H1 (cell line): ENCODE measurements at regions not wholly inside any gene's neighbourhood (a gene's known extent, or its start where the extent isn't known, plus 50 kb on each side); places are given as distances from the start of the nearest gene placed in this dataset.

Experiments
- CTCF ChIA-PET: fragments of 300-600 bp; sonication (Branson Sonifier 250); formaldehyde crosslinking; loops from one replicate; lab custom pipeline; 2021; ENCODE audit not compliant: partially characterized antibody; lab: Charles Lee
- POLR2A ChIA-PET: fragments of 300-600 bp; sonication (Branson Sonifier 250); formaldehyde crosslinking; loops from one replicate; lab custom pipeline; 2021; ENCODE audit warnings: inconsistent platforms; ENCODE audit not compliant: partially characterized antibody; lab: Charles Lee
- DNase-seq, 2 experiments: peaks; one replicate each; pipeline versions ENCODE4 v3.0.0 to v3.0.0-alpha.2; 2010 to 2022; ENCODE audit warnings: low spot score in 2 of 2, low read depth in 1 of 2, mixed read lengths in 1 of 2
- FAIRE-seq: peaks from 2 replicates; lab custom pipeline; 2011; peaks lifted over from hg19 to GRCh38; lab: Jason Lieb, UNC
- H2AFZ ChIP-seq: 2 replicates; pipeline ENCODE4 v1.8.1; 2012; ENCODE audit warnings: low read length, inconsistent platforms
- H2AK5ac ChIP-seq: 2 replicates; pipeline ENCODE4 v1.6.1; 2013; ENCODE audit warnings: low read depth, low read length
- H2BK120ac ChIP-seq: replicated peaks from 2 replicates; pipeline ENCODE3; 2013; ENCODE audit warnings: low read depth, low read length, inconsistent platforms
- H2BK12ac ChIP-seq: 2 replicates; pipeline ENCODE4 v1.6.1; 2013; ENCODE audit warnings: low read depth, low read length
- H2BK15ac ChIP-seq: 2 replicates; pipeline ENCODE4 v1.6.1; 2013; ENCODE audit warnings: low read length
- H2BK20ac ChIP-seq: 2 replicates; pipeline ENCODE4 v1.6.1; 2013; ENCODE audit warnings: low read length
- H2BK5ac ChIP-seq: 2 replicates; pipeline ENCODE4 v1.6.1; 2013; ENCODE audit warnings: low read depth, low read length
- H3K14ac ChIP-seq: 2 replicates; pipeline ENCODE4 v1.6.1; 2013; ENCODE audit warnings: inconsistent platforms; ENCODE audit not compliant: insufficient read length
- H3K18ac ChIP-seq: 2 replicates; pipeline ENCODE4 v1.6.1; 2013; ENCODE audit warnings: low read length; ENCODE audit errors: extremely low read depth
- H3K23ac ChIP-seq: 2 replicates; pipeline ENCODE4 v1.6.1; 2013; ENCODE audit warnings: inconsistent platforms; ENCODE audit not compliant: insufficient read length
- H3K23me2 ChIP-seq: 2 replicates; pipeline ENCODE4 v1.6.1; 2013; ENCODE audit warnings: low read depth, low read length
- H3K27ac ChIP-seq: 2 replicates; pipeline ENCODE4 v1.6.1; 2011; ENCODE audit warnings: low read depth, low read length, inconsistent platforms
- H3K27me3 ChIP-seq, 4 experiments: replicated peaks in 1 of 4; 1 replicate in 1 of 4; 2 replicates in 3 of 4; pipeline versions ENCODE4 v1.6.1 to v1.8.1; 2011 to 2013; ENCODE audit warnings: low read length in 3 of 4, mild to moderate bottlenecking in 3 of 4, inconsistent platforms in 2 of 4, mixed read lengths in 2 of 4, moderate library complexity in 1 of 4; ENCODE audit not compliant: control insufficient read depth in 3 of 4, insufficient read depth in 3 of 4; ENCODE audit errors: extremely low read depth in 1 of 4
- H3K36me3 ChIP-seq, 4 experiments: 2 replicates each; pipeline versions ENCODE4 v1.6.1 to v1.8.1; 2011 to 2013; ENCODE audit warnings: mild to moderate bottlenecking in 4 of 4, low read length in 3 of 4, moderate library complexity in 2 of 4, control low read depth in 1 of 4, inconsistent platforms in 1 of 4; ENCODE audit not compliant: insufficient read depth in 4 of 4, control insufficient read depth in 2 of 4
- H3K4ac ChIP-seq: replicated peaks from 2 replicates; pipeline ENCODE3; 2013; ENCODE audit warnings: low read length, low read depth, mixed read lengths, inconsistent platforms; ENCODE audit not compliant: insufficient read length
- H3K4me1 ChIP-seq, 4 experiments: replicated peaks in 1 of 4; 1 replicate in 1 of 4; 2 replicates in 3 of 4; pipeline versions ENCODE4 v1.6.1 to v1.8.1; 2011 to 2013; ENCODE audit warnings: low read length in 3 of 4, inconsistent platforms in 2 of 4, mixed read lengths in 1 of 4; ENCODE audit not compliant: insufficient read depth in 4 of 4, control insufficient read depth in 3 of 4
- H3K4me2 ChIP-seq, 2 experiments: 2 replicates each; pipeline versions ENCODE4 v1.6.1 to v1.8.1; 2011 to 2013; ENCODE audit warnings: low read depth in 2 of 2, low read length in 2 of 2, control low read depth in 1 of 2, inconsistent platforms in 1 of 2, mild to moderate bottlenecking in 1 of 2; ENCODE audit not compliant: insufficient read depth in 1 of 2
- H3K4me3 ChIP-seq, 4 experiments: fragments of 200-600, 300-600 bp in 1 of 4; sonication (generic), shearing (Covaris generic), sonication (Bioruptor Twin) in 1 of 4; 2 replicates each; pipeline versions ENCODE4 v1.5.1 to v1.8.1; 2011 to 2016; ENCODE audit warnings: low read length in 4 of 4, low read depth in 3 of 4, control low read depth in 2 of 4, inconsistent platforms in 2 of 4, mild to moderate bottlenecking in 2 of 4, mixed read lengths in 1 of 4, moderate library complexity in 1 of 4; ENCODE audit not compliant: insufficient read depth in 2 of 4; ENCODE audit errors: extremely low read depth in 1 of 4
- H3K56ac ChIP-seq: replicated peaks from 2 replicates; pipeline ENCODE3; 2013; ENCODE audit warnings: low read depth, mild to moderate bottlenecking, mixed read lengths, low read length, inconsistent platforms; ENCODE audit not compliant: insufficient read length
- H3K79me1 ChIP-seq: 2 replicates; pipeline ENCODE4 v1.6.1; 2013; ENCODE audit warnings: low read depth, low read length, control low read depth
- H3K79me2 ChIP-seq, 2 experiments: 2 replicates each; pipeline versions ENCODE4 v1.6.1 to v1.8.1; 2012 to 2013; ENCODE audit warnings: low read length in 2 of 2, mild to moderate bottlenecking in 2 of 2, inconsistent platforms in 1 of 2; ENCODE audit not compliant: insufficient read depth in 2 of 2, control insufficient read depth in 1 of 2
- H3K9ac ChIP-seq, 4 experiments: replicated peaks in 1 of 4; 1 replicate in 1 of 4; 2 replicates in 3 of 4; pipeline versions ENCODE4 v1.6.1 to v1.8.1; 2011 to 2013; ENCODE audit warnings: low read depth in 3 of 4, low read length in 3 of 4, control low read depth in 2 of 4, mild to moderate bottlenecking in 2 of 4, moderate library complexity in 2 of 4, inconsistent platforms in 1 of 4; ENCODE audit errors: extremely low read depth in 1 of 4
- H3K9me3 ChIP-seq, 2 experiments: 2 replicates each; pipeline versions ENCODE4 v1.6.1 to v1.8.1; 2012 to 2013; ENCODE audit warnings: mild to moderate bottlenecking in 2 of 2, moderate library complexity in 2 of 2, control low read depth in 1 of 2, inconsistent platforms in 1 of 2, low read depth in 1 of 2, low read length in 1 of 2, mixed read lengths in 1 of 2; ENCODE audit not compliant: insufficient read depth in 2 of 2
- H4K20me1 ChIP-seq, 2 experiments: replicated peaks in 1 of 2; 2 replicates each; pipeline versions ENCODE3 to v1.8.1; 2011 to 2013; ENCODE audit warnings: inconsistent platforms in 2 of 2, low read length in 2 of 2, mild to moderate bottlenecking in 1 of 2; ENCODE audit not compliant: insufficient read depth in 2 of 2, control insufficient read depth in 1 of 2
- H4K5ac ChIP-seq: 2 replicates; pipeline ENCODE4 v1.6.1; 2013; ENCODE audit warnings: low read length, low read depth, mixed read lengths, inconsistent platforms; ENCODE audit not compliant: insufficient read length
- H4K8ac ChIP-seq: 2 replicates; pipeline ENCODE4 v1.8.0; 2013; ENCODE audit warnings: mild to moderate bottlenecking, moderate library complexity, low read length, inconsistent platforms; ENCODE audit not compliant: insufficient read depth; ENCODE audit errors: extremely low read depth
- H4K91ac ChIP-seq: replicated peaks from 2 replicates; pipeline ENCODE3; 2013; ENCODE audit warnings: low read length, mixed read lengths, inconsistent platforms; ENCODE audit not compliant: insufficient read length
- ASH2L ChIP-seq: fragments of 200-600, 300-600 bp; sonication (generic); IDR thresholded peaks from one replicate; pipeline ENCODE4 v1.7.1; 2017; ENCODE audit warnings: low read length
- ATF3 ChIP-seq: IDR thresholded peaks from 2 replicates; pipeline ENCODE4 v1.6.1; 2011; ENCODE audit warnings: low read depth, mild to moderate bottlenecking, low read length; ENCODE audit not compliant: insufficient read depth
- CBX5 ChIP-seq: fragments of 300-800, 300-1000 bp; sonication (generic); IDR thresholded peaks from 2 replicates; pipeline ENCODE4 v1.7.1; 2016; ENCODE audit warnings: antibody characterized with exemption, low read length, low read depth
- EGR1 ChIP-seq: IDR thresholded peaks from 2 replicates; pipeline ENCODE4 v1.6.1; 2011; ENCODE audit warnings: low read depth, low read length, borderline replicate concordance
- RFX5 ChIP-seq: IDR thresholded peaks from 2 replicates; pipeline ENCODE4 v1.6.1; 2011; ENCODE audit warnings: low read depth, low read length, improper control_type of control experiment, borderline replicate concordance
- SAP30 ChIP-seq: fragments of 300-600 bp; sonication (generic); IDR thresholded peaks from 2 replicates; pipeline ENCODE4 v1.7.1; 2012; ENCODE audit warnings: low read length, moderate library complexity, mild to moderate bottlenecking, inconsistent platforms; ENCODE audit not compliant: insufficient read depth, insufficient replicate concordance
- SP2 ChIP-seq: IDR thresholded peaks from 2 replicates; pipeline ENCODE4 v1.6.1; 2012; ENCODE audit warnings: mild to moderate bottlenecking, low read length, inconsistent platforms
- TAF7 ChIP-seq: optimal IDR thresholded peaks from 2 replicates; pipeline ENCODE3; 2011; ENCODE audit warnings: low read depth, mild to moderate bottlenecking, inconsistent platforms, low read length, moderate library complexity, borderline replicate concordance
- TCF12 ChIP-seq: IDR thresholded peaks from 2 replicates; pipeline ENCODE4 v1.6.1; 2011; ENCODE audit warnings: low read depth, mild to moderate bottlenecking, low read length
- TEAD4 ChIP-seq: IDR thresholded peaks from 2 replicates; pipeline ENCODE4 v1.6.1; 2012; ENCODE audit warnings: low read depth, low read length, inconsistent platforms, mixed read lengths
- WGBS, 2 experiments: shearing (Covaris generic) in 1 of 2; methylation state at CpG; one replicate each; pipeline versions ENCODE4 v1.1.6 to v1.1.7; 2013 to 2015; ENCODE audit warnings: low lambda C conversion rate in 2 of 2, mixed read lengths in 2 of 2, inconsistent platforms in 1 of 2, low coverage in 1 of 2, missing lambda C conversion rate in 1 of 2; ENCODE audit not compliant: insufficient replicate concordance in 2 of 2, insufficient coverage in 1 of 2, insufficient read length in 1 of 2; ENCODE audit errors: extremely low coverage in 1 of 2, missing lambda C conversion rate in 1 of 2; 5-methylcytosine and 5-hydroxymethylcytosine counted together

- no peaks in the 10 kb centered on the region for H3K9me3 ChIP-seq
- TF ChIP-seq CBX5: no peak
- no peak for TF ChIP-seq TAF7
- no peak for TF ChIP-seq TCF12
- TF ChIP-seq TEAD4: no peak
- TF ChIP-seq SAP30: no peak
- no peak for TF ChIP-seq EGR1
- no peak for TF ChIP-seq SP2
- TF ChIP-seq ASH2L: no peak
- TF ChIP-seq ATF3: no peak
- TF ChIP-seq RFX5: no peak
- no peak overlapping the region for H2BK20ac ChIP-seq
These were observed 932.4 kb downstream of the PCDH18 start for GRCh38 chr4:136599890-136600289.

More at GRCh38 chr4:136599890-136600289, 932.4 kb downstream of the PCDH18 start:
- Histone ChIP-seq H2BK5ac (no peak overlapping the region), H3K23ac (no peak overlapping the region), H3K4me3 (no peak overlapping the region), H2AK5ac (no peak overlapping the region), H3K4me1 (no peaks in the 10 kb centered on the region), H3K56ac (no peak overlapping the region), H4K91ac (no peak overlapping the region), H2BK120ac (no peak overlapping the region), H3K14ac (no peak overlapping the region), H3K27me3 (no peaks in the 10 kb centered on the region), H2BK12ac (no peak overlapping the region), H4K8ac (no peak overlapping the region), H3K79me2 (no peaks in the 10 kb centered on the region), H3K4me2 (no peak overlapping the region), H2AFZ (no peak overlapping the region), H4K5ac (no peak overlapping the region), H3K18ac (no peak overlapping the region), H3K36me3 (no peaks in the 10 kb centered on the region), H3K27ac (no peak overlapping the region), H3K23me2 (no peaks in the 10 kb centered on the region), H4K20me1 (no peaks in the 10 kb centered on the region), H3K9ac (no peak overlapping the region), H3K4ac (no peak overlapping the region), H2BK15ac (no peak overlapping the region), H3K79me1 (no peaks in the 10 kb centered on the region)
- 85% methylated on average over 3 of the region's 3 CpGs; no CpG with 5 or more reads in 1 of the 2 experiments for WGBS, 2 experiments
- ChIA-PET CTCF (no interaction called here), POLR2A (no interaction called here)
- DNase-seq: no peak
- no peak for FAIRE-seq
